Caco-2 (cell line): ENCODE measurements at regions not wholly inside any gene's neighbourhood (a gene's known extent, or its start where the extent isn't known, plus 50 kb on each side); places are given as distances from the start of the nearest gene placed in this dataset.

Source experiments
- BruUV-seq: library from RNA; stranded (reverse); fragments of 400-500 nt; replicated peaks from 2 replicates; lab custom pipeline; 2021; lab: Mats Ljungman, UMichigan
- CTCF ChIA-PET: fragments of 300-600 bp; sonication (Branson Sonifier 250); formaldehyde crosslinking; loops from one replicate; lab custom pipeline; 2022; ENCODE audit warnings: antibody characterized with exemption; lab: Charles Lee
- POLR2A ChIA-PET: fragments of 300-600 bp; sonication (Branson Sonifier 250); formaldehyde crosslinking; loops from one replicate; lab custom pipeline; 2022; ENCODE audit warnings: antibody characterized with exemption; lab: Charles Lee
- DNase-seq, 2 experiments: peaks; one replicate each; pipeline versions ENCODE4 v3.0.0 to v3.0.0-alpha.2; 2020 to 2022
- H3K27me3 ChIP-seq: replicated peaks from 2 replicates; pipeline ENCODE4 v1.6.0; 2011; ENCODE audit warnings: low read length; ENCODE audit not compliant: control insufficient read depth, insufficient read depth
- H3K36me3 ChIP-seq: 2 replicates; pipeline ENCODE4 v1.5.1; 2011; ENCODE audit warnings: low read length; ENCODE audit not compliant: control insufficient read depth, insufficient read depth
- H3K4me1 ChIP-seq: fragments of 250-450 bp; sonication (Bioruptor Pico); 2 replicates; pipeline ENCODE4 v1.5.1; 2020; ENCODE audit warnings: mild to moderate bottlenecking
- H3K4me3 ChIP-seq: 2 replicates; pipeline ENCODE4 v1.5.1; 2011; ENCODE audit warnings: low read depth, mild to moderate bottlenecking, control low read depth, low read length
- H3K9me3 ChIP-seq: fragments of 250-450 bp; sonication (Bioruptor Pico); 2 replicates; pipeline ENCODE4 v1.5.1; 2020; ENCODE audit warnings: mild to moderate bottlenecking, moderate library complexity
- H3K27ac Mint-ChIP-seq: one replicate; pipeline ENCODE4 v1.8.0; 2022; ENCODE audit warnings: mixed read lengths; ENCODE audit not compliant: unreplicated experiment
- H3K27me3 Mint-ChIP-seq: one replicate; pipeline ENCODE4 v1.8.0; 2022; ENCODE audit warnings: mixed read lengths; ENCODE audit not compliant: insufficient read depth, unreplicated experiment
- H3K36me3 Mint-ChIP-seq: one replicate; pipeline ENCODE4 v1.8.0; 2022; ENCODE audit warnings: mild to moderate bottlenecking, mixed read lengths; ENCODE audit not compliant: insufficient read depth, unreplicated experiment
- H3K4me1 Mint-ChIP-seq: one replicate; pipeline ENCODE4 v1.8.0; 2022; ENCODE audit warnings: low read depth, mixed read lengths; ENCODE audit not compliant: unreplicated experiment
- H3K4me3 Mint-ChIP-seq: one replicate; pipeline ENCODE4 v1.8.0; 2022; ENCODE audit warnings: mild to moderate bottlenecking, moderate library complexity, mixed read lengths; ENCODE audit not compliant: unreplicated experiment
- H3K9me3 Mint-ChIP-seq: one replicate; pipeline ENCODE4 v1.8.0; 2022; ENCODE audit warnings: mixed read lengths; ENCODE audit not compliant: unreplicated experiment
- CTCF ChIP-seq, 2 experiments: fragments of 200-600 bp in 1 of 2; IDR thresholded peaks; 1 replicate in 1 of 2; 2 replicates in 1 of 2; pipeline versions ENCODE4 v1.5.1 to v1.8.0; 2011 to 2022; ENCODE audit warnings: antibody characterized with exemption in 1 of 2, control low read depth in 1 of 2, inconsistent platforms in 1 of 2, low read depth in 1 of 2, low read length in 1 of 2, mild to moderate bottlenecking in 1 of 2, moderate library complexity in 1 of 2; ENCODE audit not compliant: insufficient read depth in 1 of 2, severe bottlenecking in 1 of 2, unreplicated experiment in 1 of 2
- intact Hi-C: fragments of 100-400 bp; cut with micrococcal nuclease; formaldehyde crosslinking; loops from one replicate; pipeline ENCODE4 v1.10.0; 2022; ENCODE audit not compliant: unreplicated experiment

- TF ChIP-seq CTCF (IDR thresholded peaks at IDR 0.05; ENCODE audit: insufficient read depth in 1 of 2, low read depth in 1 of 2, low read length in 1 of 2, severe bottlenecking in 1 of 2, unreplicated experiment in 1 of 2), result peak in 1 of 2 experiments; percentile 37
- Mint-ChIP-seq H3K4me3 (no peak overlapping the region), H3K27me3 (peaks cover 6% of the 10 kb centered on the region), H3K36me3 (no peaks in the 10 kb centered on the region), H3K4me1 (no peaks in the 10 kb centered on the region), H3K9me3 (peaks cover 6% of the 10 kb centered on the region), H3K27ac (no peak overlapping the region)
- Histone ChIP-seq H3K9me3 (no peaks in the 10 kb centered on the region; the same call in 1 of the 2 replicates), H3K36me3 (no peaks in the 10 kb centered on the region), H3K27me3 (no peaks in the 10 kb centered on the region), H3K4me1 (no peaks in the 10 kb centered on the region), H3K4me3 (no peak overlapping the region)
- intact Hi-C loops, result loop anchor here (1.0 kb wide), 1 partner anchor 122 kb away; no protein-coding TSS in a partner anchor
- POLR2A ChIA-PET, result no interaction called here
- peak in 1 of 2 experiments; percentile 27 for DNase-seq
- BruUV-seq, result no TSS peak
- CTCF ChIA-PET, result no interaction called here
Measured at GRCh38 chr21:30072496-30072895, 94.1 kb downstream of the CLDN17 start.

- BruUV-seq, result no TSS peak
- CTCF ChIA-PET, result no interaction called here
- Mint-ChIP-seq H3K4me3 (no peak overlapping the region), H3K36me3 (no peaks in the 10 kb centered on the region), H3K9me3 (no peaks in the 10 kb centered on the region), H3K27me3 (peaks cover 3% of the 10 kb centered on the region), H3K4me1 (no peaks in the 10 kb centered on the region), H3K27ac (no peak overlapping the region)
- H3K36me3 ChIP-seq, result no peaks in the 10 kb centered on the region
- H3K27me3 ChIP-seq, result no peaks in the 10 kb centered on the region
- POLR2A ChIA-PET, result no interaction called here
- H3K4me1 ChIP-seq, result no peaks in the 10 kb centered on the region
- no peaks in the 10 kb centered on the region for H3K9me3 ChIP-seq
- no peak for DNase-seq
- TF ChIP-seq CTCF (IDR thresholded peaks at IDR 0.05; ENCODE audit: insufficient read depth in 1 of 2, low read depth in 1 of 2, low read length in 1 of 2, severe bottlenecking in 1 of 2, unreplicated experiment in 1 of 2), result no peak
- H3K4me3 ChIP-seq, result no peak overlapping the region
- intact Hi-C loops, result no loop called here
Measured at GRCh38 chr21:30058928-30059327, 107.7 kb downstream of the CLDN17 start.

- no peaks in the 10 kb centered on the region for H3K36me3 Mint-ChIP-seq
- no peak overlapping the region for H3K4me3 Mint-ChIP-seq
- BruUV-seq, result no TSS peak
- intact Hi-C loops, result no loop called here
- Histone ChIP-seq H3K9me3 (no peaks in the 10 kb centered on the region), H3K4me1 (no peaks in the 10 kb centered on the region), H3K36me3 (no peaks in the 10 kb centered on the region), H3K27me3 (no peaks in the 10 kb centered on the region), H3K4me3 (no peak overlapping the region)
- no peaks in the 10 kb centered on the region for H3K4me1 Mint-ChIP-seq
- no peak for TF ChIP-seq CTCF (IDR thresholded peaks at IDR 0.05; ENCODE audit: insufficient read depth in 1 of 2, low read depth in 1 of 2, low read length in 1 of 2, severe bottlenecking in 1 of 2, unreplicated experiment in 1 of 2)
- CTCF ChIA-PET, result no interaction called here
- POLR2A ChIA-PET, result no interaction called here
- H3K27ac Mint-ChIP-seq, result no peak overlapping the region
- H3K9me3 Mint-ChIP-seq, result no peaks in the 10 kb centered on the region
- peaks cover 5% of the 10 kb centered on the region for H3K27me3 Mint-ChIP-seq
- DNase-seq, result no peak
Measured at GRCh38 chr21:30057108-30057507, 109.5 kb downstream of the CLDN17 start.
